ENCODE measurements at regions not wholly inside any gene's neighbourhood (a gene's known extent, or its start where the extent isn't known, plus 50 kb on each side); places are given as distances from the start of the nearest gene placed in this dataset.

DNA sequence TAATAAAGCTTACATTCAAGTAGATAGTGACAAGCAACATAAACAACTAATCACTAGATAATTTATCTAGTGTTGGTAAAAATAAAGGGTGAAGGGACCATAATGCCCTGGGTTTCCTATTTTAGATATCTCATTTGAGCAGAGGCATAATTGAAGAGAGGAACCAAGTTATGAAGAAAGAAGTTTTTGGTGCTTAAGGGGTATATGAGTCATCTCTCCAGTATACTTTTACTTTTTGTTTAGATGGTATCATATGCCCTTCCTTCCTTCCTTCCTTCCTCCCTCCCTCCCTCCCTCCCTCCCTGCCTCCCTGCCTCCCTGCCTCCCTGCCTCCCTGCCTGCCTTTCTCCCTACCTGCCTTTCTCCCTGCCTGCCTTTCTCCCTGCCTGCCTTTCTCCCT, 1053.5 kb upstream of the CELF4 start:
- no peak overlapping the region for H2AK5ac ChIP-seq (ENCODE audit: low read depth, low read length)
- H3K4ac ChIP-seq (replicated peaks; ENCODE audit: insufficient read length, low read depth, low read length): no peak overlapping the region
- no peaks in the 10 kb centered on the region for H3K9me3 ChIP-seq (ENCODE audit: insufficient read depth in 2 of 2, low read depth in 1 of 2, low read length in 1 of 2)
- H3K56ac ChIP-seq (replicated peaks; ENCODE audit: insufficient read length, low read depth, low read length): no peak overlapping the region
- no peak overlapping the region for H3K14ac ChIP-seq (ENCODE audit: insufficient read length)
- no peak overlapping the region for H3K4me3 ChIP-seq (ENCODE audit: extremely low read depth in 1 of 4, insufficient read depth in 2 of 4, low read depth in 3 of 4, low read length in 4 of 4)
- H3K23me2 ChIP-seq (ENCODE audit: low read depth, low read length): no peaks in the 10 kb centered on the region
- H3K36me3 ChIP-seq (ENCODE audit: control insufficient read depth in 2 of 4, insufficient read depth in 4 of 4, low read length in 3 of 4): no peaks in the 10 kb centered on the region
- no peaks in the 10 kb centered on the region for H3K27me3 ChIP-seq (replicated peaks in 1 of 4; ENCODE audit: control insufficient read depth in 3 of 4, extremely low read depth in 1 of 4, insufficient read depth in 3 of 4, low read length in 3 of 4)
- POLR2A ChIA-PET (ENCODE audit: partially characterized antibody): no interaction called here
- H4K5ac ChIP-seq (ENCODE audit: insufficient read length, low read depth, low read length): no peak overlapping the region
- H3K79me1 ChIP-seq (ENCODE audit: low read depth, low read length): no peaks in the 10 kb centered on the region
- no peak overlapping the region for H2AFZ ChIP-seq (ENCODE audit: low read length)
- H3K79me2 ChIP-seq (ENCODE audit: control insufficient read depth in 1 of 2, insufficient read depth in 2 of 2, low read length in 2 of 2): no peaks in the 10 kb centered on the region
- H3K23ac ChIP-seq (ENCODE audit: insufficient read length): no peak overlapping the region
- no peak overlapping the region for H2BK15ac ChIP-seq (ENCODE audit: low read length)
- no peak overlapping the region for H3K4me2 ChIP-seq (ENCODE audit: insufficient read depth in 1 of 2, low read depth in 2 of 2, low read length in 2 of 2)
- H3K27ac ChIP-seq (ENCODE audit: low read depth, low read length): no peak overlapping the region
- no peak overlapping the region for H2BK120ac ChIP-seq (replicated peaks; ENCODE audit: low read depth, low read length)
- no peak for DNase-seq (ENCODE audit: low read depth in 1 of 2, low spot score in 2 of 2)
- no peak for FAIRE-seq
- H3K4me1 ChIP-seq (replicated peaks in 1 of 4; ENCODE audit: control insufficient read depth in 3 of 4, insufficient read depth in 4 of 4, low read length in 3 of 4): no peaks in the 10 kb centered on the region
- no peak overlapping the region for H3K18ac ChIP-seq (ENCODE audit: extremely low read depth, low read length)
- no peak overlapping the region for H2BK5ac ChIP-seq (ENCODE audit: low read depth, low read length)
- no peak overlapping the region for H4K91ac ChIP-seq (replicated peaks; ENCODE audit: insufficient read length, low read length)
- H4K20me1 ChIP-seq (replicated peaks in 1 of 2; ENCODE audit: control insufficient read depth in 1 of 2, insufficient read depth in 2 of 2, low read length in 2 of 2): no peaks in the 10 kb centered on the region
- CTCF ChIA-PET (ENCODE audit: partially characterized antibody): no interaction called here
- no peak overlapping the region for H3K9ac ChIP-seq (replicated peaks in 1 of 4; ENCODE audit: extremely low read depth in 1 of 4, low read depth in 3 of 4, low read length in 3 of 4)
- no peak overlapping the region for H4K8ac ChIP-seq (ENCODE audit: extremely low read depth, insufficient read depth, low read length)
- H2BK20ac ChIP-seq (ENCODE audit: low read length): no peak overlapping the region
- no peak overlapping the region for H2BK12ac ChIP-seq (ENCODE audit: low read depth, low read length)
- no peak for TF ChIP-seq SRF (IDR thresholded peaks at IDR 0.05; ENCODE audit: low read depth, low read length)
- no peak for TF ChIP-seq TAF1 (IDR thresholded peaks at IDR 0.05; ENCODE audit: low read depth, low read length)
- TF ChIP-seq RNF2 (IDR thresholded peaks at IDR 0.05; ENCODE audit: borderline replicate concordance, low read depth, low read length, missing control alignments, poor library complexity, severe bottlenecking): no peak
- no peak for TF ChIP-seq SAP30 (IDR thresholded peaks at IDR 0.05; ENCODE audit: insufficient read depth, insufficient replicate concordance, low read length)
- no peak for TF ChIP-seq SP2 (IDR thresholded peaks at IDR 0.05; ENCODE audit: low read length)
- no peak for TF ChIP-seq JUND (IDR thresholded peaks at IDR 0.05; ENCODE audit: low read length)
- no peak for TF ChIP-seq NANOG (IDR thresholded peaks at IDR 0.05; ENCODE audit: insufficient read depth, low read depth, low read length, poor library complexity, severe bottlenecking)
- TF ChIP-seq POU5F1 (IDR thresholded peaks at IDR 0.05; ENCODE audit: low read depth, low read length): no peak
- no peak for TF ChIP-seq KDM1A (IDR thresholded peaks at IDR 0.05; ENCODE audit: borderline replicate concordance, low read length)
- no peak for TF ChIP-seq TBP (IDR thresholded peaks at IDR 0.05; ENCODE audit: low read depth, low read length)
- TF ChIP-seq EZH2 (IDR thresholded peaks at IDR 0.05; ENCODE audit: low read depth, low read length, severe bottlenecking): no peak
- TF ChIP-seq, protein P1, sequence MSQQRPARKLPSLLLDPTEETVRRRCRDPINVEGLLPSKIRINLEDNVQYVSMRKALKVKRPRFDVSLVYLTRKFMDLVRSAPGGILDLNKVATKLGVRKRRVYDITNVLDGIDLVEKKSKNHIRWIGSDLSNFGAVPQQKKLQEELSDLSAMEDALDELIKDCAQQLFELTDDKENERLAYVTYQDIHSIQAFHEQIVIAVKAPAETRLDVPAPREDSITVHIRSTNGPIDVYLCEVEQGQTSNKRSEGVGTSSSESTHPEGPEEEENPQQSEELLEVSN (IDR thresholded peaks at IDR 0.05): no peak
- TF ChIP-seq RAD21 (IDR thresholded peaks at IDR 0.05 in 1 of 2, conservative IDR thresholded peaks at IDR 0.05 in 1 of 2; ENCODE audit: low read depth in 2 of 2, low read length in 2 of 2): no peak
- no peak for TF ChIP-seq CHD2 (IDR thresholded peaks at IDR 0.05; ENCODE audit: low read length)

Data from H1 (cell line).